Astrocyte (in vitro differentiated cells and primary cell): ENCODE measurements at regions not wholly inside any gene's neighbourhood (a gene's known extent, or its start where the extent isn't known, plus 50 kb on each side); places are given as distances from the start of the nearest gene placed in this dataset.

Experiments used
- EZH2 ChIP-seq: IDR thresholded peaks from 2 replicates; pipeline ENCODE4 v1.6.1; 2012; ENCODE audit warnings: mild to moderate bottlenecking, low read length, inconsistent platforms; ENCODE audit not compliant: insufficient read depth
- TF ChIP-seq, protein P1 (sequence below): IDR thresholded peaks from 2 replicates; pipeline ENCODE4 v1.5.1; 2011; ENCODE audit warnings: low read depth, mild to moderate bottlenecking, inconsistent platforms, low read length, moderate library complexity; ENCODE audit not compliant: insufficient read depth

GRCh38 chr4:4712800-4713528, 146.5 kb upstream of the MSX1 start:
- TF ChIP-seq, protein P1, sequence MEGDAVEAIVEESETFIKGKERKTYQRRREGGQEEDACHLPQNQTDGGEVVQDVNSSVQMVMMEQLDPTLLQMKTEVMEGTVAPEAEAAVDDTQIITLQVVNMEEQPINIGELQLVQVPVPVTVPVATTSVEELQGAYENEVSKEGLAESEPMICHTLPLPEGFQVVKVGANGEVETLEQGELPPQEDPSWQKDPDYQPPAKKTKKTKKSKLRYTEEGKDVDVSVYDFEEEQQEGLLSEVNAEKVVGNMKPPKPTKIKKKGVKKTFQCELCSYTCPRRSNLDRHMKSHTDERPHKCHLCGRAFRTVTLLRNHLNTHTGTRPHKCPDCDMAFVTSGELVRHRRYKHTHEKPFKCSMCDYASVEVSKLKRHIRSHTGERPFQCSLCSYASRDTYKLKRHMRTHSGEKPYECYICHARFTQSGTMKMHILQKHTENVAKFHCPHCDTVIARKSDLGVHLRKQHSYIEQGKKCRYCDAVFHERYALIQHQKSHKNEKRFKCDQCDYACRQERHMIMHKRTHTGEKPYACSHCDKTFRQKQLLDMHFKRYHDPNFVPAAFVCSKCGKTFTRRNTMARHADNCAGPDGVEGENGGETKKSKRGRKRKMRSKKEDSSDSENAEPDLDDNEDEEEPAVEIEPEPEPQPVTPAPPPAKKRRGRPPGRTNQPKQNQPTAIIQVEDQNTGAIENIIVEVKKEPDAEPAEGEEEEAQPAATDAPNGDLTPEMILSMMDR, result no peak
- TF ChIP-seq EZH2, result no peak
